GM12865 (cell line): ENCODE measurements at regions not wholly inside any gene's neighbourhood (a gene's known extent, or its start where the extent isn't known, plus 50 kb on each side); places are given as distances from the start of the nearest gene placed in this dataset.

Source experiments
- DNase-seq: peaks from one replicate; pipeline ENCODE4 v3.0.0; 2010; ENCODE audit warnings: low read depth
- H3K4me3 ChIP-seq: 2 replicates; pipeline ENCODE4 v1.5.1; 2011; ENCODE audit warnings: mild to moderate bottlenecking, low read depth, low read length, control low read depth
- TF ChIP-seq, protein P1 (sequence below): IDR thresholded peaks from 2 replicates; pipeline ENCODE4 v1.5.1; 2011; ENCODE audit warnings: low read length, control low read depth, low read depth, inconsistent platforms; ENCODE audit not compliant: insufficient read depth; ENCODE audit errors: missing control alignments

DNA sequence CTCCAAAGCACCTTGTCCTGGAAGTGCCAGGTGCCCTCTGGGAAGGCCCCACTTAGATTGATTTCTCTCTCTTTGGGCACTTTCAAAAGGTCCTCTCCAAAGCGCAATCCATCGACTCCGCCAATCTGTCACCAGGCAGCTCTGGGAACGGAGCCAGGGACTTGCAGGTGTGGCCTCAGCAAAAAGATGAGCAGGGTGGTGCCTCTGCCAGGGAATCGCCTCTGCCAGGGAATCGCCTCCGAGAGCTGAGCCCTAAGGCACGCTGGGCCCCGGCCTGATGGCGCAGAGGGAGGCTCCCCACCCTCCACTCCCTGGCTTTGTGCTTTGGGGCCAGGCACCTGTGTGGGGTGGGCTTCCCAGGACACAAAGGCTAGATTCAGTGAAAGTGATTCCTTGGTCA lies 1391.3 kb downstream of the TBC1D22A start:
- no peak for DNase-seq
- no peak overlapping the region for H3K4me3 ChIP-seq
- TF ChIP-seq, protein P1, sequence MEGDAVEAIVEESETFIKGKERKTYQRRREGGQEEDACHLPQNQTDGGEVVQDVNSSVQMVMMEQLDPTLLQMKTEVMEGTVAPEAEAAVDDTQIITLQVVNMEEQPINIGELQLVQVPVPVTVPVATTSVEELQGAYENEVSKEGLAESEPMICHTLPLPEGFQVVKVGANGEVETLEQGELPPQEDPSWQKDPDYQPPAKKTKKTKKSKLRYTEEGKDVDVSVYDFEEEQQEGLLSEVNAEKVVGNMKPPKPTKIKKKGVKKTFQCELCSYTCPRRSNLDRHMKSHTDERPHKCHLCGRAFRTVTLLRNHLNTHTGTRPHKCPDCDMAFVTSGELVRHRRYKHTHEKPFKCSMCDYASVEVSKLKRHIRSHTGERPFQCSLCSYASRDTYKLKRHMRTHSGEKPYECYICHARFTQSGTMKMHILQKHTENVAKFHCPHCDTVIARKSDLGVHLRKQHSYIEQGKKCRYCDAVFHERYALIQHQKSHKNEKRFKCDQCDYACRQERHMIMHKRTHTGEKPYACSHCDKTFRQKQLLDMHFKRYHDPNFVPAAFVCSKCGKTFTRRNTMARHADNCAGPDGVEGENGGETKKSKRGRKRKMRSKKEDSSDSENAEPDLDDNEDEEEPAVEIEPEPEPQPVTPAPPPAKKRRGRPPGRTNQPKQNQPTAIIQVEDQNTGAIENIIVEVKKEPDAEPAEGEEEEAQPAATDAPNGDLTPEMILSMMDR = no peak

DNA sequence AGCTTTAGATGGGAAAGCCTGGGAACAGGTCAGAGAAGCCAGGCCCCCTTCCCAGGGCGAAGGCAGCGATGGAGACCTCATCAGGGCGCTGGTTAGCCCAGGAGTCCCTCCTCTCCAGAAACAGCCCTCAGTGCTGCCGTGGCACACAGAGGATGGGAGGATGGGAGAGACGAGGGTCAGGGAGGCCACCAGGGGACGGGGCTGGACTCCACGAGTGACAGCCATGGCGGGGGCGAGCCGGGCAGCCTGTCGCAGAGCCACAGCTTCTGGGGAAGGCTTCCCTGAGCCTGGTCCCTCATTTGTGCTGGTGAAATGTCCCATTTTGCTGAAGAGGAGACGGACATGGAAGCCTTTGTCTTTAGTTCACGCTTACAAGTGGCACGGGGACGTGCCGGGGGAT lies 1390.5 kb downstream of the TBC1D22A start:
- TF ChIP-seq, protein P1 = no peak
- DNase-seq = no peak
- no peak overlapping the region for H3K4me3 ChIP-seq

DNA sequence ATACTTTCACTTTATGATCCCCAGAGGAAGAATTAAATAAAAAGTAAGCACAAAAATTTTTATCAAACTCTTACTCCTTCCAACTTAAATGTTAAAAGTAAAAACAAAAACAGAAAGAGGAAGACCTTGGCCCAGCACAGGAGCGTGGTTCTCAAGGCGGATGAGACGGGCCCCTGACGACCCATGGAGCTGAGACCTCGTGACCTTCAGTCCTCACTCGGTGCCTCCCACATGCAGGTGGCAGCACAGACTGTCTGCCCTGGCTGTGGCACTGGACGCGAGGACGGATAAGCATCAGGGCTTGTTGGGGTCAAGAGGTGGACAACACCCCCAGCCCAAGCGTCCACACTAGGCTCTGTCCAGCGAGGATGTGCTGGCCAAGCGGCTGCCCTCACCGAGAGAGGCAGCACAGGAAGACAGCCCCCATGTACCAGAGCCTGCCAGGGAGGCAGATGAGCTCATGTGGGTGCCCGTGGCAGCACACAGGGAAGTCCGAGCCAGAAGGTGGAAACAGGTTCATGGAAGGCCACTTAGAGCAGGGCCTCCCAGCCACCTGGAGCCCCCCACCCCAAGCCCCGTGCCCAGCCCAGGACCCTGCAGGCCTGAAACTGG lies 1389.8 kb downstream of the TBC1D22A start:
- no peak overlapping the region for H3K4me3 ChIP-seq
- TF ChIP-seq, protein P1 = no peak
- DNase-seq = peak; percentile 3

DNA sequence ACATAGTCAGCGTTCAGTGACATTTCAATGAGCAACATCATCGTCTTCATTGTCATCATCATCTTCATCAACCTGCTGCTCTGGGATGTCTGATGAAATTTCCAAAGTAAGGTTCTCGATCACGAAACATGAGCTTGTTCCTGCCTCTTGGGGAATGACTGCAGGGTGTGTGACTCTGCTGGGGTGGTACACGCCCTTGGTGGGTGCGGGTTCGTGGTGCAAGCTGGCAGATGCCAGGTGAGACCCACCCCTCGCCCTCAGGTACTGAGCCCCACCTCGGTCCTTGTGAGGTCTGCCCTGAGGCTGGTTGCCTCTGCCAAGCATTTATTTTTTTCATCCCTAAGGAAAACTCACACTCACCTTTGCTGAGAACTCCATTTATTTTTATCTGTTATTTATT lies 1389.2 kb downstream of the TBC1D22A start:
- DNase-seq = no peak
- TF ChIP-seq, protein P1 = no peak
- H3K4me3 ChIP-seq = no peak overlapping the region

DNA sequence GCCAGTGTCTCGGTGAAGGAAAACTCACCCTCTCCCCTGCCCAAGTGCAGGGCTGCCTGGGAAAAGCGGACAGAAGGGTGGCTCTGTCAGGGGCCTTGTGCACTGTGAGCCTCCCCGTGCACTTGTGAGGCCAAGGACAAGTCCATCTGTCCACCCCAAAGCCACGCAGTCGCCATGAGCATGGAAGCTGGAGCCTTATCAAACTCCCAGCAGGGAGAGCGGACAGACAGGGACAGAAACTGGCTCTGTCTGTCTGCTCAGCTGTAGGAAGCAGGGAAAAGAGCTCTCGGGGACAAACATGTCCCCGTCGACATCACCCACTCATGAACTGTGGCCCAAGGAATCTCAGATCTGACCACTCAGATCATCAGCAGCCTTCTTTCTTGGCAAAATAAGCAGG lies 1385.4 kb downstream of the TBC1D22A start:
- TF ChIP-seq, protein P1 = no peak
- no peak overlapping the region for H3K4me3 ChIP-seq
- no peak for DNase-seq

DNA sequence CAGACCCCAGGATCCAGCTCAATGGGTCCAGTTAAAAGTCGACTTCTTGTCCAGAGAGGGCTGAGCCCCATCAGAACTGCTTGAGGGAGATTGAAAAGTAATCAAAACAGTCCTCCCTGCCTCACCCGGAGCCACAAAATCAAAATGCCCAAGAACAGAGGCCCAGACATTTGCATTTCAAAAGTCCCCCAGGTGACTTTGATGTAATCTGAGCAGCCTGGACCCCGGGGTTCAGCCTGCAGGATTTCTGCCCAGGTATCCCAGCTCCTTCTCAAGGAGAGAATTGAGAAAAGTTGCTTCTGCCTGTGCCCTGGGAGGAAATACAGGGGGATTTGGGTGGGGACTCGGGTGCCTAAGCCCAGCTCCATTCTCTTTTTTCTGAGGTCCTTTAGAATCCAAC lies 1385.0 kb downstream of the TBC1D22A start:
- DNase-seq = no peak
- TF ChIP-seq, protein P1 = no peak
- no peak overlapping the region for H3K4me3 ChIP-seq

DNA sequence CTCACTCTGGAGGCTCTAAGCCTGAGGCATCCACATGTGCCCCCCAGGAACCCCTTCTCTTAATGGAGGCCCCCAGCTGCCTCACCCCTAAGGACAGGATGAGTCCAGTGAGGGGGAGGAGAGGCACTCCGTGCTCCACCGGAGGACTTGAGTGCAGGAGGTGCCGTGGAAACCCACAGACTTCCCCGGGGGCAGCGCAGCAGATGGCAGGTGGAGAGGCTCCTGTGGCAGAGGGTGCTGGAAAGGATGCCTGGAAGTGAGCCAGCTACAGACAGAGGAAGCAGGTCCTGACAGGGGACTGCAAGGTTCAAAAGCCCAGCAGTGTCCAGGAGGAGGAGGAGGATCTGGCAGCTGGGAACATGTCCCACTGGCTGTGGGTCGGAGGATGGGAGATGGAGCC lies 1384.0 kb downstream of the TBC1D22A start:
- H3K4me3 ChIP-seq = no peak overlapping the region
- no peak for DNase-seq
- TF ChIP-seq, protein P1 = no peak
